HG03439 (cell line): ENCODE measurements at regions not wholly inside any gene's neighbourhood (a gene's known extent, or its start where the extent isn't known, plus 50 kb on each side); places are given as distances from the start of the nearest gene placed in this dataset.

ENCODE experiments used
- ATAC-seq: cut with Tn5 transposase; IDR thresholded peaks from one replicate; pipeline ENCODE4 v1.9.1; 2021; ENCODE audit warnings: mild to moderate bottlenecking, moderate library complexity; ENCODE audit not compliant: unreplicated experiment

DNA sequence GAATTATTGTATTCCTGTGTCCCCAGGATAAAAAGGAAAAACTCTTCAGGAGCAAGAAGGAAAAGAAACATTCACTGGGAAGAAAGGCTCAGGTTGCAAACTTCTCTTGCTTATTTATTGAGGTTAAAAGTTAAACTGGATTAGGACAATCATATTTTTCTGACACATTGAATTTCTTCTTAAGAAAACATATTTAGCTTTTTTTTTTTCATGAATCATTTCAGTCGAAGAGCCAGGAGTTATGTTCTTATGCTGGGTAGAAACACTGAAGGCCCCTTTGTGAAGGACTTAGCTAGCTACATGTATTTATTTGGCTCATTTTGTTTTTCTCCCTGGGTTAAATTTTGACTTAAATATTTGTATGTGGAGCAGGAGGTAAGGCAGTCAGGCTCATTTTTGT lies 434.0 kb downstream of the KLF5 start:
- ATAC-seq = no peak

DNA sequence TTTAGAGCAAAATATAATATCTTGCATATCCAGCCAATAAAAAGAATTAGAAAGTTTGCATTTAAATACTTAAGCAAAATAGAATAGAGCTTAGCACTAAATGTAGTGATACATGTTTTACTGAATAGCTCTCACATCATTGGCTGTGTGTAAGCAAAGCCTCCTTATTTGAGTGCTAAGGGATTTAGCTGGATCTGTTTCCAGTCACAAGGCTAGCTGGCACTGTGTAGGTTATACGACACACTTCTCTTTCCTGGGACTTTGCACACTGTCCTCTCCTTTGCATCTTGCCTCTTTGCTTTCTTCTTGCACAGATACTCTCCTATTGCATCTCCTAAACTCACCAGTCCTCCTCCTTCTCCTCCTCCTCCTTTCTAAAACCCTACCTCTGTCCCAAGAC lies 423.8 kb downstream of the KLF5 start:
- ATAC-seq = no peak

DNA sequence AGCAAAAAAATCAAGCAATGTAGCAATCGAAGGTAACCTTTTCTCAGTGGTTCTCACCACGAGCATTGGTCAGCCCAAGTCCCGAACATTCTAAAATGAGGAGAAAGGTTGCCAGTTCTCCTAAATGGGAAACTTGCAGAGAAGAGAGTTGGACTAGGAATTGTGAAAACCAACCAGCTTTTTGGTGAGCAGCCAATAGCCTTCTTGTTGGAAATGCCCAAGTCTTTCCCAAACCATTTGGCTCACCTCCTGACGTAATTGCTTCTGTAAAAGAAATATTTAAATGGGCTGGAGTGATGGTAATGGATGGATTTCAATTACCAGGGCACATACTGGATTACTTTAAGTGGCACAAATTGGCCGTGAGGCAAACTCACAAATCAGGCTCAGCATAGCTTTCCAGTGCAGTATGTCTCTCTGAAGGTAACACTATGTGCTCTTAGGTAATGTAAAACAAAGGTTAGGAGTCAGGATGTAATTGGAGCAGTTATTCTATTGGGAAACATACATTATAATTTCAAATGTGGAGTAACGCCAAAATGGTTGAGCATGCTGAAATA lies 423.2 kb downstream of the KLF5 start:
- ATAC-seq = no peak

DNA sequence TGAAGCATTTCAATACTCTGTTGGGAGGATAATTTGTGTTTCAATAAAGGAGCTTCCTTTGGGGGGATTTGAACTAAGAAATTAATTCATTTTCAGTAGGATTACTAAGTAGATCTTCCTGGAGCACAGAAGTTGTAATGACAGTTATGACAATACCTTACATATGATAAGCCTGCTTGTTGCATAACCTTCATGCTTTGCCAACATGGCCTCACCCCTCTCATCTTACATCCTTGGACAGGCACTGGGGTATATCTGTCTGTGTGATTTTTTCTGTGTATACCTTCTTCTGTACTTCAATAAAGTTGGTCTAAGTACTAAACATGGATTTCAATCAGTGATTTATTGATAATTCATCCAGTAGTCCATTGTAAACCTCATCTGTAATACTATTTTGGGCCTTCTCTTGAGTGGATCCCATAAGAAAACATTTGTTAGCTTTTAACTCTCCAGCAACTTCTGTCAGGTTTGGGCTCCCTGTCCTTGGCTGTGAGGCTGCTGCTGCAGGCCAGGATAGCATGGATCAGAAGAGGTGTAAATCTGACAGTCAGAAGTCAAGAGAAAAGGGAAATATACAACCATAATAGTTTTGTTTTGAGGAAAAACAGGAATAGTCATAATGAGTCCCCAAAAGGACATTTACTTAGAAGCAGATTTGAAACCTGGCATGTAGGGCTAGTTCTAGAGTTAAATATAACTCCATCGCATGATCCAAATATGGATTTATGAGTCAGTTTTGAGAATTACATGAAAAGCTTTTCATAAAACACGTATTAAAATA lies 422.2 kb downstream of the KLF5 start:
- ATAC-seq = no peak

DNA sequence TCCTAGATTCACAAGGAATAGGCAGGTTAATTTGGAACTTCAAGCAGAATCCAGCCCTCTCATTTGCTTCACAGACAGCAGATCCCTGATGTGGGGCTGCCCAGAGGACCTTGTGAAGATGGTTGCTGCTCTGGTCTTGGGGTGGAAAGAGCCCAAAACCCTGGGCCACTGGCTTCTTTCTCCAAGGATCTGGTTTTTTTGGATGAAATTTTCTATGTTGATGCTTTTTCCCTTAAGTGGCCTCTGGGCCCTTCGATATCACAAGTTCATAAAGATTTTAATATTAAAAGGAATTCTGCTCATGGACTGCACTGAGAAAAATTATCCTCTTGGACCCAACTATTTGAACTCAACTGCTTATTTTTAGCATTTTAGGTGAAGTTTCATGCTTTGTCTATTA lies 421.1 kb downstream of the KLF5 start:
- no peak for ATAC-seq

DNA sequence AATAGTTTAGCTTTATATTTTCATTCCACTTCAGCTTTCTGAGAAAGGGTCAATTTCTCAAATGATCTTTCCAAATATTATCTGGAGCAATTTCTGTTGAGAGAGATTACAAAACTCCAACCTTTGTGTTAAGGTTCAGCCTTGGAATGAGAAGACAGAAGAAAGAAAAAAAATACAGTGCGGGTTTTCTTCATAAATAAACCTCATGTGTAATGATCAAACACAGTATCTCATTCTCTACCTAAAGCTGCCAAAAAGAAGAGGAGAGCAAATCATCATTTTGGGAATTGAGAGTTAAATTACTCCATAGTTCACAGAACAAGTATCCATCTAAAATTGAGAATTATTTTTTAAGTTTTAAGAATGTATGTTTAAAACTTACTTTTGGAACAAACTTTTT lies 420.5 kb downstream of the KLF5 start:
- no peak for ATAC-seq

DNA sequence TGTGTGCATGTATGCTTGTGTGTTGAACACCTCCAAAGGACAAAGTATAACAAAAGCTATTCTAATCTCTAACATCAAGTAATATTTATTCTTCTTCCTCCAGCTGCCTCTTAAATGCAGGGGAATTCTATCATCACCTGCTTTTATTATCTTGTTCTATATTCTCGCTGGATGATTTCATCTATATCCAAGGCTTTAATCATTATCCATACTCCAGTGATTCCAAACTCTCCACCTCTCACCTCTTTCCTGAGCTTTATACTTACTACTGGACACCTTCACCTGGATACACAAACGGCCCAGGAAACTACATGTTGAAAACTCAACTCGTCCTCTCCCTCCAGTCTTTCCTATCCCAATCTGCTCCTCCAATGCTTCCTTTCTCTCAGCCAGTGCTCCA lies 418.6 kb downstream of the KLF5 start:
- ATAC-seq = no peak

DNA sequence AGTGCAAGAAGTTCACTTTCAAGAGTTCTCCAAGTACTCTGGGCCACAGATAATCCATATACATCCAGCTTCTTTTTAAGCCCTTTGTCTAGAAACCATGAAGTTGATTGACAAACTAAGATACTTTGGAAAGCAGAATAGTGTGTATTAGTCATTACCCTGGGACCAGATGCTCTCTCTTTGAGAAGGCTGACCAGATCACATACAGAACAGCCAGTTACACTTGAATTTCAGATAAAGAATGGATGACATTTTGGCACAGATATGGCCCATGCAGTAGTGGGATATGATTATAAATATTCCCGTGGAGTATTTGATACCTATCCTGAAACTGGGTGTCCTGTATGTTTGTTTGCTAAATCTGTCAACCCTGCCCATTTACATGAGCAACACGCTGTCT lies 414.2 kb downstream of the KLF5 start:
- no peak for ATAC-seq

DNA sequence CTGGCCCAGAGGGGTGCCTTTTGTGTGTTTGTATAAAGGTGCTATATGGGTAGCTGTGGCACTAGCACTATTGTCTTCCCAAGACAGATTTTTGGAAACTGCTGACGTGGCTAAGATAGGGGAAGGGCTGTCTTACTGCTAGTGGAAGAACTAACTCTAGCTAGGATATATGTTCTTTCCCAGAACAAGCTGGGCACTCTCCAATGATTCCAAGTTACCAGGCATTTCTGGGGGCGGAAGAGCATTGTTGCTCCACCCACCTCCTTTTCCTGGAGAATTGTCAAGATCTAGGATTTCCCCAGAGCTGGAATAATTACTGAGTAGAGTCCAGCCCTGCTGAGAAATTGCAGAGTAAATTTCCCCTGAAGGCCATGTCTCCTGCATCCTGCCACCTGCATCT lies 408.3 kb downstream of the KLF5 start:
- ATAC-seq = no peak

DNA sequence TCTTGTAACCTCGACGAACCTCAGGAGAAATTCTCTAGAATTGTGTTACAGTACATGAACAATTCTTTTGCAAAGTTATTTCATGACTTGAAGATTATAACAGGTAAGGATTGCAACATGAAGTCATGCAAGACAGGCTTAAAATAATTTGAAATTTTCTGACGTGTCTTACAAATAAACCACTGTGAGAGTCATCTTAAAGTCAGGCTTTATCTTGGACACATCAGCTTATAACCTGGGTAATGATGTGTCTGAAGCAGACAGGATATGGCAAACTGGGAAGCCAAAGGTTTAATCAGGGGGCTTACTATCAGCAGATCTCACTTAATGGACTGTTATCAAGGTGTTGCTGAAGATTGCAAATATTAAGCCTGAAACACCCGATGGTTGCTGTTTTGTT lies 407.8 kb downstream of the KLF5 start:
- no peak for ATAC-seq

DNA sequence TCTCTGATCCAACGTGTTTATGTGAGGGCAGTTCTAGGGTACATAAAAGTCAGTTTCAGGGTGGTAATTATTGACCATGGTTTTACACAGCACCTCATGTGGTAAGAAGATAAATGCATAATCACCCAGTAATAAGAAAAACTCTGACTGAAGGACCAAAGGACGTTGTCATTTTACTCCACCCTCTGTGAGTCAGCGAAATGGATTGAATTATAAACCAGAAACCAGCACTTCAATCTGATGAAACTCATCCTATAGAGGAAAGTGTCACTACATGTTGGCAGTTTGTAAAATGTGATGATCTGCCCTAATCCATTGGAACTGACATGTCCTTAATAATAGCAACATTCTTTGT lies 406.8 kb downstream of the KLF5 start:
- ATAC-seq = no peak

DNA sequence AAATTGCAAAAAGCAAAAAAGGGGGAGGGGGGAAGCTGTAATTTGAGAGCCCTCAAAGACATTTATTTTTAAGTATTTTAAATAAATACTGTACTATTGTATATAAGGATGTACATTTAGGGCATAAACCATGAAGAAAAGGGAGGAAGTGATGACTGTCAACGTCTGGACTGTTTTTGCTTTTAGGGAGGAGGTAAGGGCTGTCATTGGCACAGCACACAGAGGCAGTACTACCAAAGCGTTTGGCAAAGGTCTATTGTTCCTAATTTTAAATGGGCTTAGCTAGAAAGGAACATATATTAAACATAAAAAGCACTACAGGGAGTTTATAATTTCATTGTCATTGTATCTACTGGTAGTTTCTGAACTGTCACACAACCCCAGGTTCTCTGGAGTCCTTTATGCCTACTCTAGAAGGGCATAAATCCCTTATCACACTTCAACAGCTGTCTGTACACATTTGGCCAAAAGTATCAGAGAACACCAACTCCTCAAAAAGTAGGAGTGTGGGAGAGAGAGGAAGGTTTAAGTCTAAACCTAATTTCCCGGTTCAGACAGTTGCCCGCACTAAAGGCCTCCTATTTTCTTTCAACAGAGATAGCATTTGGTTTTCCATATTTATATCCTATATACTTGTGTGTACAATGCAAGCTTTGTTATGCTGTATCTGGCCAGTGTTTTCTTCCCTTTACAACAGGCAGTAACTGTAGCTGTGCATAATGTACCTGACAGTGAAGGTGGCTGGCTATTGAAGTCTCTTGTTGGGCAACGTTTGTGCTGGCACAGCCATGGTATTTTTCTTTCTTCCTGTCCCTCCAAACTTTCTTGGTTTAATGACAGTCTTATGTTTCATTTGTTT lies 406.2 kb downstream of the KLF5 start:
- no peak for ATAC-seq

DNA sequence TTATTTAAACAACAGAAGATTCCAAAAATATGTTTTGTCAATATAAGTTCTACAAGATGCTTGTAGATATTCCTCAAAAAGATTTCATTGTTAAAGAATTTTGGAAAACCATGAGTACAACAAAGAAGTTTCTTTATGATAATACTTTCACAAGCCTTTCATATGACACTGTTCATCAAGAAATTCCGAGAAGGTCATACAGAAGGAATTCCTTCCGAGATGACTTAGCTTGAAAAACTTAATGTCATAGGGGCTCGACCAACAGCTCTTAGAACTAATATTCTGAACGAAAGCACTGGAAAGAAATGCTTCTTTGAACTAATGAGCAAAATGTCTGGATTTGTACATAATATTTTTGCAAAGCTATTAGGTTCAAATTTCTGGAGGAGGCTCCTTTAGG lies 403.4 kb downstream of the KLF5 start:
- no peak for ATAC-seq

DNA sequence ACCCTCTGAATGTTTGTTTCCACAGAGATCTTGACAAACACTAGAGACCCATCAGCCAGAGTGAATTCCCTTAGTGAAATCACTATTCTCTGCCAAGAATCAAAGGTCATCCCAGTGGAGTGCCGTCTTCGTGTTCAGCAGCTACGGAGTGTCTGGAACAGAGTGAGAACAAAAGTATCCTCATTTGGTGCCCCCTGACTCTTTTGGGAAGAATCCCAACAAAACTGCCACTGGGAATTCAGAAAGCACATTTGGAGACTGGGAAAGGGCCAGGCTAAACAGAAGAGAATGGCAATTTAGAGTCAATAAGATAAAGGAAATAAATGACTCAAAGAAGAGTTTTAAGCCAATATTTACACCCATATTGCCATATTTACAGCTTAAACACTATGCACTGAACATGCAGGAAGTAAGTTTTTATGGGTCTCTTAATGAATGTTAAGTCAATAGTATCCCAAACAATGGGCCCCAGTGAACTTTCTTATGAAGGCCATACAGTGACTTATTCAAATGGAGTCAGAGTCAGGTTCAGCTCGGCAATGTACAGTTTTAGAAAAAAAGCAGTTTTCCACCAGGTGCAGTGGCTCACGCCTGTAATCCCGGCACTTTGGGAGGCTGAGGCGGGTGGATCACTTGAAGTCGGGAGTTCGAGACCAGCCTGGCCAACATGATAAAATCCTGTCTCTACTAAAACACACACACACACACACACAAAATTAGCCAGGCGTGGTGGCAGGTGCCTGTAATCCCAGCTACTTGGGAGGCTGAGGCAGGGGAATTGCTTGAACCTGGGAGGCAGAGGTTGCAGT lies 392.6 kb downstream of the KLF5 start:
- no peak for ATAC-seq

DNA sequence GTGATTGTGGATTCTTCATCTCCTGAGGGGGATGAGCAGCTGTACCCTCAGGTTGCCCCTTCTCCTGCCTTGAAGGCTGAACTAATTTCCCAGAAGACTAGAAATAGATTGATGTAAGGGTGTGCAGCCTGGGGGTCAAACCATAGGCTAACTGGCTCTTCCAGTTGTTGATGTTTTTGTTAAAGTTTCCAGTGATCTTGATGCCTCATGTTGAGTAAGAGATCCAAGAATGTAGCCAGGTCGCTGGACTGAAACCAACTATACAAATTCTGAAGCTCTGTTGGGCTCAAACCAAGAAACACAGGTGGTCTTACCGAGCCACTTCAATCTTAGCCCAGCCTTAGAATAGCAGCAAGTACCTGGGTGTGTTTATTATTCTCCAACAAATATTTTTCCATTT lies 391.8 kb downstream of the KLF5 start:
- no peak for ATAC-seq

DNA sequence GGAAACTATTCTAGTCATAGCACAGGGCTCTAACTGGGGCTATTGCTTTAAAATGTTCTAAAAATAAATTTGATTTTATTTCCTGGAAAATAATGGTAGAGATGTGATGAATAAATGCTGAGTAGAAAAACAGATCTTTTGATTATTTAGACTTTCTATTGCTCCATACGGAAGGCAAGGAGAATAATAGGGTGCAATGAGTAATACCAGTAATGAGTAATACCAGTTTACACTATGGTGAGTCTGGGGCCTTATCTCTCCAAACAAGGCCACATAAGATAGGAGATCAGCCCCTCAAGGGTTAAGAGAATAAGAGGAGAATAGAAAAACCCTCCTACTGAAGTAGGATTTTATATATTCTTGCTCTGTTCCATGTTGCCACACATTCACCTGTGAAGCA lies 390.4 kb downstream of the KLF5 start:
- no peak for ATAC-seq

DNA sequence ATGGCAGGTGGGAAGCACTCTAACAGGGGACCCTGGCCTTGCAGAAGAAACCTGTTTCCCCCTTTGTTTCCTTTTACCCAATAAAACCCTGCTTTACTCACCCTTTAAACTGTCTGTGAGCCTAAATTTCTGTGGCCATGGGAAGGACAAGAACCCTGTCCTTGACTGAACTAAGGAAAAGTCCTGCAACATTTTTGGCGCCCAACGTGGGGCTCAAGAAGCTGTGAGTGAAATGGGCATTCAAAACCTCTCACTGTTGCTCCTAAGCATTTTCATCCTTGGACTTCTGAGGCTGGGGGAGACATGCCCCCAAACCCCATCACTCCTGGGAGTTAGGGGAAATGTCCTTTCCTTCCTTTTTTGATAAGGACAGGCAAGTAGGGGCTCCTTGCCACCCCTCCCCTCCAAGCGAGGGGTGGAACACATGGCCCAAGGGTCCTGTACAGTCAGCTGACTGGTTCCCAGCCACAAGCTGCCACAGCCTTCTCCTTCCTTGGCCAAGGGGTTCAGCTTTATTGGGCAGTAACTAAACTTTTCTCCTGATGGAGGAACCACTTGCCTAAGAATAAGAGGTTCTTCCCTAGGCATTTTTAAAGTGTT lies 381.6 kb downstream of the KLF5 start:
- ATAC-seq = no peak

DNA sequence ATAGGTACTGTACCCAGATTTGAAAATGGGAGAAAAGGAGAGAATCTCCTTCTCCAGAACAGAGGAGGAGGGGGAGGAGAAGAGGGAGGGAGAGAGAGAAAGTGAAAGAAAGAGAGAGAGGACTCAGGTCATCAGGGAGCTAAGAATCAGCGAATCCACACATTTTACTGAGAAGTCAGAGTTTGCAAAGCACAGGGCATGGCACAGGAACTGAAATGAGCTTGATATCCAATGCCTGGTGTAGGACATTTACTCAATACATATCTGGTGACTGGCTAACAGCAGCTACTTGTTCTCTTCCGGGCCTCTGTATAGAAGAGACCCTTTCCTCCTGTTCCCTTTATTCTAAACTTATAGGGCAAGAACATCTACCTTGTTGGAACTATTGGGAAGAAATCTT lies 375.1 kb downstream of the KLF5 start:
- no peak for ATAC-seq

DNA sequence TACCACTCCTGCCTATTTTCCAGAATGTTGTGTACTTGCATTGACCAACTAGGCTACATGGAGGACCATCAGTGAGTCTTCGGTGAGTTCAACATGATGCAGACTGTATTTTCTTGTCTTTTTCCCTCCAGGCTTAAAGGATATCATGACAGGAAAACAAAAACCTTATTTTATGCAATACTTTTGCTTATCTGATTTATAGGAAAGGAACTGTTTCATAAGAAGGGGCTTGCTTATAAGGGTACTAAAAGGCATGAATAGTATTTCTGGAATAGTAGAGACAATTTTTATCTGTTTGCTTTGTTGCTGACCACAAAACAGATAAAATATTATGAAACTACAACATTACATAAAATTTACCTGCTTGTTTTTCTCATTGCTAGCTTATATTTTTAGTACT lies 374.7 kb downstream of the KLF5 start:
- no peak for ATAC-seq

DNA sequence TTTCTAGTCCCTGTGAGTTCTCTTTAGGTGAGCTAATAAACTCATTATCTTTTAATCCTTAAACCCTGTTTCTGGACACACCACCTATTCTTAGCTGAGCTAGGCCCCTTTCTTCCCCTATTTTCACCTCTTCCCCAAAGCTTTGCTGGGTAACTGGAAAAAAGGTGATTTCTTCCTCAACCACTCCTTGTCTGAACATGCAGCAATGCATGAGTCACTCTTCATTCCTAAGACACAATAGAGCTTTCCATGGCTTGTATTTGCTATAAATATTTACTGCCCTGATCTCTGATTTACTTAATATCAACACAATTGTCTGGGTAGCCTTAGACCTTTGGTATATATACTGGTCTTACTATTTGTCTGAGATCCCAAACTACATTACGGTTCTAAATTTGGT lies 370.9 kb downstream of the KLF5 start:
- no peak for ATAC-seq

DNA sequence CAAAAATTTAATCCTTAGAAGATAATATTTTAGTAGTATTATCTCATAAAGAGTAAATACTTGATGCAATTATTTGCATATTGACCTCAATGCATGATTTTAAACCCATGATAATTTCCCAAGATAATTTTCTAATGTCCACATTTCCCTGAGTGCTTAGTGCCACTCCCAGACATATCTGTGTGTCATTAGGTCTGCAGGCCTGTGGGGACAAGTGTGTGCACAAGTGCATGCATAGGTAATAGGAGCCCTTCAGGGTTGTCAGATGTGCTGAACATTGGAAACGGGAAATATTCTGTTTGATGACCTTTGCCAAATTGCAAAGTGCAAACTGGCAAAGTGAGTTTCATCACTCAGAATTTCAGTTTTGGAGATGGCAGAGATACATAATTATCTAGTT lies 369.9 kb downstream of the KLF5 start:
- no peak for ATAC-seq
